Body of pancreas (tissue), 4 donors: ENCODE measurements at regions not wholly inside any gene's neighbourhood (a gene's known extent, or its start where the extent isn't known, plus 50 kb on each side); places are given as distances from the start of the nearest gene placed in this dataset.
"Not testable (repeated sequence)": the region's sequence is repeated elsewhere in the genome, so short reads cannot be mapped to it uniquely, and the experiment has no call there.

Experiments used
- ATAC-seq: fragments of 150-250 bp; one replicate; pipeline ENCODE4 v1.9.1; 2016
- DNase-seq, 4 donors: peaks; one replicate each; pipeline ENCODE4 v3.0.0-alpha.2; 2019
- H3K27ac ChIP-seq, 4 donors: fragments of 200-600 bp; sonication (generic); 1 replicate in 3 of 4; 2 replicates in 1 of 4; pipeline versions ENCODE4 v1.5.1 to v1.6.1; 2016 to 2019; ENCODE audit warnings: mild to moderate bottlenecking in 1 of 4, mixed read lengths in 1 of 4, moderate library complexity in 1 of 4
- H3K27me3 ChIP-seq, 2 donors: fragments of 200-600 bp; sonication (generic); one replicate each; pipeline ENCODE4 v1.6.0; 2016; ENCODE audit warnings: mild to moderate bottlenecking in 1 of 2
- H3K36me3 ChIP-seq, 2 donors: fragments of 200-600 bp; sonication (generic); replicated peaks in 1 of 2; 2 replicates each; pipeline ENCODE4 v1.5.1; 2016; ENCODE audit warnings: low read depth in 2 of 2; ENCODE audit not compliant: insufficient read depth in 1 of 2
- H3K4me1 ChIP-seq: fragments of 200-600 bp; sonication (generic); one replicate; pipeline ENCODE4 v1.6.0; 2016
- H3K4me3 ChIP-seq, 2 donors: fragments of 200-600 bp; sonication (generic); 1 replicate in 1 of 2; 2 replicates in 1 of 2; pipeline ENCODE4 v1.5.1; 2016 to 2019
- H3K9me3 ChIP-seq, 3 donors: fragments of 200-600 bp; sonication (generic); 1 replicate in 2 of 3; 2 replicates in 1 of 3; pipeline ENCODE4 v1.5.1; 2016
- POLR2A ChIP-seq, 3 donors: fragments of 450-650 bp; IDR thresholded peaks; one replicate each; pipeline ENCODE4 v1.6.1; 2016; ENCODE audit warnings: antibody characterized with exemption in 3 of 3, mild to moderate bottlenecking in 2 of 3
- WGBS, 2 donors: methylation state at CpG; one replicate each; pipeline ENCODE4 v1.1.5; 2017; 5-methylcytosine and 5-hydroxymethylcytosine counted together
- intact Hi-C: fragments of 100-400 bp; cut with DNase I; formaldehyde crosslinking; loops from one replicate; pipeline ENCODE4 v1.15.1; 2023
- TF ChIP-seq, protein P1 (sequence below), 7 experiments: fragments of 450-650 bp in 4 of 7; fragments of 200-600 bp in 3 of 7; sonication (generic) in 3 of 7; IDR thresholded peaks; one replicate each; pipeline ENCODE4 v1.5.1; 2016 to 2019; ENCODE audit warnings: antibody characterized with exemption in 7 of 7

- H3K27me3 ChIP-seq: no peaks in the 10 kb centered on the region
- no peaks in the 10 kb centered on the region for H3K36me3 ChIP-seq
- intact Hi-C loops: no loop called here
- ATAC-seq (no peak), DNase-seq (no peak)
- no peak overlapping the region for H3K4me3 ChIP-seq
- H3K9me3 ChIP-seq: no peaks in the 10 kb centered on the region
- TF ChIP-seq, protein P1, sequence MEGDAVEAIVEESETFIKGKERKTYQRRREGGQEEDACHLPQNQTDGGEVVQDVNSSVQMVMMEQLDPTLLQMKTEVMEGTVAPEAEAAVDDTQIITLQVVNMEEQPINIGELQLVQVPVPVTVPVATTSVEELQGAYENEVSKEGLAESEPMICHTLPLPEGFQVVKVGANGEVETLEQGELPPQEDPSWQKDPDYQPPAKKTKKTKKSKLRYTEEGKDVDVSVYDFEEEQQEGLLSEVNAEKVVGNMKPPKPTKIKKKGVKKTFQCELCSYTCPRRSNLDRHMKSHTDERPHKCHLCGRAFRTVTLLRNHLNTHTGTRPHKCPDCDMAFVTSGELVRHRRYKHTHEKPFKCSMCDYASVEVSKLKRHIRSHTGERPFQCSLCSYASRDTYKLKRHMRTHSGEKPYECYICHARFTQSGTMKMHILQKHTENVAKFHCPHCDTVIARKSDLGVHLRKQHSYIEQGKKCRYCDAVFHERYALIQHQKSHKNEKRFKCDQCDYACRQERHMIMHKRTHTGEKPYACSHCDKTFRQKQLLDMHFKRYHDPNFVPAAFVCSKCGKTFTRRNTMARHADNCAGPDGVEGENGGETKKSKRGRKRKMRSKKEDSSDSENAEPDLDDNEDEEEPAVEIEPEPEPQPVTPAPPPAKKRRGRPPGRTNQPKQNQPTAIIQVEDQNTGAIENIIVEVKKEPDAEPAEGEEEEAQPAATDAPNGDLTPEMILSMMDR (IDR thresholded peaks at IDR 0.05): no peak
- no peak for TF ChIP-seq POLR2A (IDR thresholded peaks at IDR 0.05)
- peaks cover 6% of the 10 kb centered on the region for H3K4me1 ChIP-seq
- H3K27ac ChIP-seq: no peak overlapping the region
- WGBS, 2 donors: 89 to 95% methylated on average over 13 of the region's 13 CpGs
These were observed 89.3 kb downstream of the MRPL14 start for GRCh38 chr6:44037847-44038542.

- H3K27me3 ChIP-seq, intact Hi-C loops, H3K4me3 ChIP-seq, H3K27ac ChIP-seq, H3K4me1 ChIP-seq, H3K36me3 ChIP-seq, DNase-seq, ATAC-seq, H3K9me3 ChIP-seq: not testable (repeated sequence)
- 92 to 94% methylated on average over 9 of the region's 9 CpGs for WGBS, 2 donors
These were observed 90.0 kb downstream of the MRPL14 start for GRCh38 chr6:44037276-44037675.

GRCh38 chr6:44036699-44037101, 90.6 kb downstream of the MRPL14 start:
- no peak for DNase-seq
- no peak overlapping the region for H3K27ac ChIP-seq

DNA sequence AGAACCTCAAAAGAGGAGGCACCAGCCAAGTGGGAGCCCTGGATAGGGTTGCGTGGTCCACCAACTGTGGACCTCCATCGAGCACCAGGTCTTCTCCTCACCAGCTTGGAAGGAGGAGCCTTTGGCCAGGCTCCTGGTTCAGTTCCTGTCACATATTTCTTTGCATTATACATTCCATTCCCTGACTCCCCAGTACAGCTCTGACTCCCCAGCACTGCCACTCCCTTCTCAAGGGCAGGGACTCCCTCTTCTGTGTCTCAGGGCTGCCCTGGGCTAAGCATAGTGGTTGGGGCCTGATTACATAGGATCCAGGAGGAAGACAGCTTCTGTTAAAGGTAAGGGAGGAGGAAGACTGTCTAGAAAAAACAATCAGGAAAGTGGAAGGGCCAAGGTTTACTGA, 91.1 kb downstream of the MRPL14 start:
- intact Hi-C loops: no loop called here
- Histone ChIP-seq H3K4me1 (no peaks in the 10 kb centered on the region), H3K4me3 (no peak overlapping the region), H3K36me3 (no peaks in the 10 kb centered on the region), H3K27ac (no peak overlapping the region), H3K27me3 (no peaks in the 10 kb centered on the region), H3K9me3 (no peaks in the 10 kb centered on the region)
- 92 to 95% methylated on average over 2 of the region's 2 CpGs for WGBS, 2 donors
- TF ChIP-seq, protein P1 (IDR thresholded peaks at IDR 0.05): no peak
- TF ChIP-seq POLR2A (IDR thresholded peaks at IDR 0.05): no peak
- DNase-seq (no peak), ATAC-seq (no peak)

More at GRCh38 chr6:44036699-44037101, 90.6 kb downstream of the MRPL14 start:
- Histone ChIP-seq H3K4me1 (no peaks in the 10 kb centered on the region), H3K4me3 (no peak overlapping the region), H3K27me3 (no peaks in the 10 kb centered on the region), H3K36me3 (no peaks in the 10 kb centered on the region), H3K9me3 (no peaks in the 10 kb centered on the region)
- intact Hi-C loops: no loop called here
- TF ChIP-seq POLR2A (IDR thresholded peaks at IDR 0.05): no peak
- TF ChIP-seq, protein P1 (IDR thresholded peaks at IDR 0.05): no peak
- 89 to 92% methylated on average over 9 of the region's 9 CpGs for WGBS, 2 donors
- ATAC-seq: no peak

DNA sequence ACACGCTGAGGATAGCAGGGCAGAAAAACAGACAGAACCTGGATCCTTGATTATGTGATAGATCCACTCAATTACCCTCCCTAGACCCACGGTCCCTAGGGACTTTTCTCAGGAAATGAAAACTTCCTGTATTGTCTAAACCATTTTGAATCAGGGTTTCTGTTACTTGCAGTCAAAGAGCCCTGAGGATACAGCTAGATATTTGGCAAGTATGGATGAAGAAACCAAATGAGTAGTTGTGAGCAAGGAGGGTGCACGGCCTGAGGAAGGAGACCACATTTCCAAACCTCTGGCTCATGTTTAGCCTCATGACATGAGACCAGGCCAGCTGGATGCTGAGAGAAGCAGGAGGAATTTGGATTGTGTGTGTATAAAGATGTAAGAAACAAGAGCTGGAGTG, 91.6 kb downstream of the MRPL14 start:
- DNase-seq (no peak), ATAC-seq (no peak)
- Histone ChIP-seq H3K27ac (no peak overlapping the region), H3K36me3 (no peaks in the 10 kb centered on the region), H3K27me3 (no peaks in the 10 kb centered on the region), H3K4me3 (no peak overlapping the region), H3K9me3 (no peaks in the 10 kb centered on the region), H3K4me1 (no peaks in the 10 kb centered on the region)
- intact Hi-C loops: no loop called here
- no peak for TF ChIP-seq POLR2A (IDR thresholded peaks at IDR 0.05)
- WGBS, 2 donors: 77 to 91% methylated on average over 3 of the region's 3 CpGs

DNA sequence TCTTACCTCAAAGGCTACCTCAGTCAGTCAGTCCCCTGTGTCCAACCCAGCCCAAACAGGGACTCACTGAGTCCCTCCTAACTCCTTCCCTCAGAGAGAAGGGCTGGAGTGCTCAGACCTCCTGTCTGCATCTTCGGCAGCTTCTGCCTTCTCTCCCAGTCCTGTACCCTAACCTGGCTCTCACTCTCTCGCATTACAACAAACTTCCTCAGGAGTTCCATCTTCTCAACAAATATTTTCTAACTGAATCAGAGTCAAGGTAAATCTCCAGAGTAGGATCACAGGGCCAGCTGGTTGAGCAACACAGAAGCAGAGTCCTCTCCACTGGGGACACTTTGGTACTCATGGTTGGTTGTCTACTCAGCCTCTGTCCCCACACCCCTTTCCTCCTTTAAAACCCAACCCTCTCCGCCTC, 92.3 kb downstream of the MRPL14 start:
- TF ChIP-seq, protein P1 (IDR thresholded peaks at IDR 0.05): no peak
- TF ChIP-seq POLR2A (IDR thresholded peaks at IDR 0.05): no peak
- H3K36me3 ChIP-seq: no peaks in the 10 kb centered on the region
- no peaks in the 10 kb centered on the region for H3K27me3 ChIP-seq
- H3K9me3 ChIP-seq: no peaks in the 10 kb centered on the region
- no peak for ATAC-seq
- no peak overlapping the region for H3K27ac ChIP-seq
- no peak overlapping the region for H3K4me3 ChIP-seq
- intact Hi-C loops: no loop called here
- no peaks in the 10 kb centered on the region for H3K4me1 ChIP-seq
- 77 to 90% methylated on average over 3 of the region's 3 CpGs for whole genome bisulfite sequencing, 2 donors
- no peak for DNase-seq
